A549 (cell line): ENCODE measurements at regions not wholly inside any gene's neighbourhood (a gene's known extent, or its start where the extent isn't known, plus 50 kb on each side); places are given as distances from the start of the nearest gene placed in this dataset.

ENCODE experiments used
- ATAC-seq, 2 experiments: fragments of 200-7000 bp in 1 of 2; fragments of >200 bp in 1 of 2; cut with Nextera tagmentation in 1 of 2; cut with Tn5 transposase in 1 of 2; 3 replicates each; pipeline versions ENCODE4 v1.8.0 to v1.9.1; 2018 to 2020; ENCODE audit warnings: mild to moderate bottlenecking in 1 of 2, moderate library complexity in 1 of 2
- CTCF ChIA-PET: fragments of 300-600 bp; sonication (Branson Sonifier 250); formaldehyde crosslinking; extraction: SDS; loops from one replicate; lab custom pipeline; 2021; ENCODE audit warnings: antibody characterized with exemption, inconsistent platforms; lab: Yijun Ruan, JAX
- POLR2A ChIA-PET: fragments of 350-600 bp; formaldehyde crosslinking; extraction: SDS; loops from one replicate; lab custom pipeline; 2021; ENCODE audit warnings: antibody characterized with exemption, inconsistent platforms; lab: Yijun Ruan, JAX
- DNase-seq, 2 experiments: peaks; one replicate each; pipeline versions ENCODE4 v3.0.0 to v3.0.0-alpha.2; 2011 to 2016; ENCODE audit warnings: low read depth in 1 of 2, low spot score in 1 of 2
- FAIRE-seq: peaks from 2 replicates; lab custom pipeline; 2011; peaks lifted over from hg19 to GRCh38; lab: Jason Lieb, UNC
- H3K27ac ChIP-seq, 2 experiments: fragments of >200 bp; sonication (Bioruptor Twin); formaldehyde crosslinking; 3 replicates each; pipeline ENCODE4 v1.5.1; 2016 to 2017
- H3K4me1 ChIP-seq: fragments of >200 bp; sonication (Bioruptor Twin); formaldehyde crosslinking; 3 replicates; pipeline ENCODE4 v1.6.1; 2016
- H3K4me2 ChIP-seq: fragments of >200 bp; sonication (Bioruptor Twin); formaldehyde crosslinking; 3 replicates; pipeline ENCODE4 v1.6.1; 2016
- H3K4me3 ChIP-seq: fragments of >200 bp; sonication (Bioruptor Twin); formaldehyde crosslinking; 3 replicates; pipeline ENCODE4 v1.5.1; 2016
- H3K9me3 ChIP-seq: fragments of >200 bp; sonication (Bioruptor Twin); formaldehyde crosslinking; 3 replicates; pipeline ENCODE4 v1.6.1; 2016
- BHLHE40 ChIP-seq: IDR thresholded peaks from 2 replicates; pipeline ENCODE4 v1.6.1; 2012; ENCODE audit warnings: low read depth, low read length, inconsistent platforms
- CHD2 ChIP-seq: fragments of 150-350 bp; IDR thresholded peaks from 2 replicates; pipeline ENCODE4 v1.6.1; 2014; ENCODE audit warnings: low read length; ENCODE audit not compliant: partially characterized antibody
- EHF ChIP-seq: fragments of 250-450 bp; sonication (Bioruptor Pico); IDR thresholded peaks from 2 replicates; pipeline ENCODE4 v1.5.0; 2020; ENCODE audit warnings: mild to moderate bottlenecking
- EHMT2 ChIP-seq: fragments of 200-600 bp; sonication (generic); IDR thresholded peaks from 2 replicates; pipeline ENCODE4 v1.6.1; 2016; ENCODE audit warnings: antibody characterized with exemption, low read depth, mild to moderate bottlenecking, moderate library complexity
- ESRRA ChIP-seq: fragments of 150-350 bp; IDR thresholded peaks from 2 replicates; pipeline ENCODE4 v1.6.1; 2014; ENCODE audit warnings: mild to moderate bottlenecking, low read length, borderline replicate concordance
- HOXA7 ChIP-seq: fragments of 250-450 bp; sonication (Bioruptor Pico); IDR thresholded peaks from 2 replicates; pipeline ENCODE4 v1.5.0; 2020; ENCODE audit warnings: mild to moderate bottlenecking, moderate library complexity
- JUN ChIP-seq, 2 experiments: fragments of >200 bp; sonication (Bioruptor Twin); formaldehyde crosslinking; IDR thresholded peaks; 2 replicates in 1 of 2; 3 replicates in 1 of 2; pipeline ENCODE4 v1.6.1; 2016 to 2017
- JUNB ChIP-seq: fragments of >200 bp; sonication (Bioruptor Twin); formaldehyde crosslinking; IDR thresholded peaks from 2 replicates; pipeline ENCODE4 v1.6.1; 2016
- MAZ ChIP-seq: fragments of 150-350 bp; IDR thresholded peaks from 2 replicates; pipeline ENCODE4 v1.6.1; 2014; ENCODE audit warnings: antibody characterized with exemption, low read depth, low read length, borderline replicate concordance
- NPAS2 ChIP-seq: fragments of 250-450 bp; sonication (Bioruptor Pico); IDR thresholded peaks from 2 replicates; pipeline ENCODE4 v1.8.0; 2022; ENCODE audit warnings: mild to moderate bottlenecking, moderate library complexity, borderline replicate concordance
- NR3C1 ChIP-seq: fragments of >200 bp; sonication (Bioruptor Twin); formaldehyde crosslinking; IDR thresholded peaks from 3 replicates; pipeline ENCODE4 v1.6.1; 2017
- POLR2AphosphoS2 ChIP-seq: conservative IDR thresholded peaks from 2 replicates; pipeline ENCODE4 v1.6.1; 2012; ENCODE audit warnings: low read length, improper control_type of control experiment, inconsistent platforms
- RFX5 ChIP-seq: fragments of 450-650 bp; IDR thresholded peaks from 2 replicates; pipeline ENCODE4 v1.7.1; 2014; ENCODE audit warnings: antibody characterized with exemption, mild to moderate bottlenecking, moderate library complexity
- TP53 ChIP-seq: fragments of 250-450 bp; sonication (Bioruptor Pico); IDR thresholded peaks from 2 replicates; pipeline ENCODE4 v1.5.0; 2021; ENCODE audit warnings: mild to moderate bottlenecking, moderate library complexity
- ZNF302 ChIP-seq: fragments of 250-450 bp; sonication (Bioruptor Pico); IDR thresholded peaks from 2 replicates; pipeline ENCODE4 v1.9.0; 2021; ENCODE audit warnings: inconsistent platforms, mild to moderate bottlenecking, moderate library complexity
- WGBS: methylation state at CpG from one replicate; pipeline ENCODE4 v1.1.6; 2017; ENCODE audit errors: missing lambda C conversion rate; 5-methylcytosine and 5-hydroxymethylcytosine counted together
- TF ChIP-seq, protein P1 (sequence below): fragments of 250-450 bp; sonication (Bioruptor Pico); IDR thresholded peaks from 2 replicates; pipeline ENCODE4 v1.5.0; 2021; ENCODE audit warnings: mild to moderate bottlenecking, moderate library complexity, borderline replicate concordance
- TF ChIP-seq, protein P2 (sequence below): fragments of >200 bp; sonication (Bioruptor Twin); formaldehyde crosslinking; IDR thresholded peaks from 3 replicates; pipeline ENCODE4 v1.6.1; 2016
- TF ChIP-seq, protein P3 (sequence below): IDR thresholded peaks from 2 replicates; pipeline ENCODE4 v1.6.1; 2012
- TF ChIP-seq, protein P4 (sequence below): IDR thresholded peaks from 2 replicates; pipeline ENCODE4 v1.6.1; 2012
- TF ChIP-seq, protein P5 (sequence below): fragments of 450-650 bp; IDR thresholded peaks from 2 replicates; pipeline ENCODE4 v1.6.1; 2014; ENCODE audit warnings: antibody characterized with exemption

DNA sequence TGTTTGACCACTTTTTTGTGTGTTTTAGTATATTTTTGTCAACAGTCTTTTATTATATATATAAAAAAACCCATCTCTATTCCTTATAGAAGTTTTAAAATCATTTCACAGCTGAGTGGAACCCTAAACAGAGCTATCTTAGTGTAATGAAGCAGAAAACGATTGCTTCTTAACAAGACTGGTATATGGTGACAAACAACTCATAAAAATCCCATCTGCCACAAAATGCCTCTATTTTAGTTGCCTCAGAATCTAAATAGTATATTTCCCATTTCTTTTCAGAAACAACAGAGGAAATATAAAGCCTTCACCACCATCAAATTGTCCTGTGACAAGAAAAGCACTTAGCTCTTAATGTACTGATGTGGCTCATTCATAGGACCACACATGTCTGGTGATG is 322.4 kb downstream of the ATP23 start:
- ChIA-PET CTCF (interaction anchor here (0.6 to 1.4 kb wide), 2 partner anchors 11 to 291 kb away, joined by 3 to 4 read pairs; no protein-coding TSS in a partner anchor), POLR2A (no interaction called here)
- Histone ChIP-seq H3K4me2 (no peak overlapping the region), H3K4me3 (no peak overlapping the region), H3K9me3 (no peaks in the 10 kb centered on the region), H3K4me1 (no peaks in the 10 kb centered on the region), H3K27ac (no peak overlapping the region)
- DNase-seq (no peak), FAIRE-seq (no peak), ATAC-seq (no peak)
- 15% methylated on average over 1 of the region's 1 CpG for WGBS
- no peak for TF ChIP-seq ZNF302 (CRISPR knock-in tag)
- no peak for TF ChIP-seq EHF (CRISPR knock-in tag)

DNA sequence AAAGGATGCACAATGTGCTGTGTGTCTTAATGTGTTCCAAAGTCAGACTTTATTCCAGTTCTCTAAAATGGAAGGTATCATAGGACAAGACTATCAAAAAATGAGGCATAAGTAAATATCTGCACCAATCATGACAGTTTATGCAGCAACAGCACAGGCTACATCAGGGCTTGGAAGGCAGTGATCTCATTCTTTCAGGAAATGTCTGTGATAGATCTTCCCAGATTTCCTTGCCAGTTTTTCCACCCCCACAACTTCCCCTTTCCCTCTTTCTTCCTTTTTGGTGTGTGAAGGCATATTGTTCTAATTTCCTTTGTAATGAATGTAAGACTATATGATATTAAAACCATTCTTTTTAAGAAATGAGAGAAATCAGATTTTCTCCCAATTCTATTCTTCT is 326.7 kb downstream of the ATP23 start:
- no peaks in the 10 kb centered on the region for H3K9me3 ChIP-seq
- no peak for ATAC-seq
- ChIA-PET CTCF (no interaction called here), POLR2A (no interaction called here)
- TF ChIP-seq RFX5 (no peak), POLR2AphosphoS2 (no peak), JUN (IDR thresholded peaks at IDR 0.05) (no peak), JUNB (no peak), MAZ (no peak), HOXA7 (CRISPR knock-in tag) (no peak), NR3C1 (no peak), BHLHE40 (no peak), TP53 (CRISPR knock-in tag) (no peak), EHMT2 (no peak), ESRRA (no peak)
- TF ChIP-seq, protein P1, sequence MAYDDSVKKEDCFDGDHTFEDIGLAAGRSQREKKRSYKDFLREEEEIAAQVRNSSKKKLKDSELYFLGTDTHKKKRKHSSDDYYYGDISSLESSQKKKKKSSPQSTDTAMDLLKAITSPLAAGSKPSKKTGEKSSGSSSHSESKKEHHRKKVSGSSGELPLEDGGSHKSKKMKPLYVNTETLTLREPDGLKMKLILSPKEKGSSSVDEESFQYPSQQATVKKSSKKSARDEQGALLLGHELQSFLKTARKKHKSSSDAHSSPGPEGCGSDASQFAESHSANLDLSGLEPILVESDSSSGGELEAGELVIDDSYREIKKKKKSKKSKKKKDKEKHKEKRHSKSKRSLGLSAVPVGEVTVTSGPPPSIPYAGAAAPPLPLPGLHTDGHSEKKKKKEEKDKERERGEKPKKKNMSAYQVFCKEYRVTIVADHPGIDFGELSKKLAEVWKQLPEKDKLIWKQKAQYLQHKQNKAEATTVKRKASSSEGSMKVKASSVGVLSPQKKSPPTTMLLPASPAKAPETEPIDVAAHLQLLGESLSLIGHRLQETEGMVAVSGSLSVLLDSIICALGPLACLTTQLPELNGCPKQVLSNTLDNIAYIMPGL (CRISPR knock-in tag): no peak
- TF ChIP-seq, protein P2, sequence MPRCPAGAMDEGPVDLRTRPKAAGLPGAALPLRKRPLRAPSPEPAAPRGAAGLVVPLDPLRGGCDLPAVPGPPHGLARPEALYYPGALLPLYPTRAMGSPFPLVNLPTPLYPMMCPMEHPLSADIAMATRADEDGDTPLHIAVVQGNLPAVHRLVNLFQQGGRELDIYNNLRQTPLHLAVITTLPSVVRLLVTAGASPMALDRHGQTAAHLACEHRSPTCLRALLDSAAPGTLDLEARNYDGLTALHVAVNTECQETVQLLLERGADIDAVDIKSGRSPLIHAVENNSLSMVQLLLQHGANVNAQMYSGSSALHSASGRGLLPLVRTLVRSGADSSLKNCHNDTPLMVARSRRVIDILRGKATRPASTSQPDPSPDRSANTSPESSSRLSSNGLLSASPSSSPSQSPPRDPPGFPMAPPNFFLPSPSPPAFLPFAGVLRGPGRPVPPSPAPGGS: no peak
- TF ChIP-seq, protein P3, sequence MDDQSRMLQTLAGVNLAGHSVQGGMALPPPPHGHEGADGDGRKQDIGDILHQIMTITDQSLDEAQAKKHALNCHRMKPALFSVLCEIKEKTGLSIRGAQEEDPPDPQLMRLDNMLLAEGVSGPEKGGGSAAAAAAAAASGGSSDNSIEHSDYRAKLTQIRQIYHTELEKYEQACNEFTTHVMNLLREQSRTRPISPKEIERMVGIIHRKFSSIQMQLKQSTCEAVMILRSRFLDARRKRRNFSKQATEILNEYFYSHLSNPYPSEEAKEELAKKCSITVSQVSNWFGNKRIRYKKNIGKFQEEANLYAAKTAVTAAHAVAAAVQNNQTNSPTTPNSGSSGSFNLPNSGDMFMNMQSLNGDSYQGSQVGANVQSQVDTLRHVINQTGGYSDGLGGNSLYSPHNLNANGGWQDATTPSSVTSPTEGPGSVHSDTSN: no peak
- H3K4me1 ChIP-seq: no peaks in the 10 kb centered on the region
- H3K27ac ChIP-seq: no peak overlapping the region
- no peak for DNase-seq
- H3K4me2 ChIP-seq: no peak overlapping the region
- FAIRE-seq: no peak
- H3K4me3 ChIP-seq: no peak overlapping the region

DNA sequence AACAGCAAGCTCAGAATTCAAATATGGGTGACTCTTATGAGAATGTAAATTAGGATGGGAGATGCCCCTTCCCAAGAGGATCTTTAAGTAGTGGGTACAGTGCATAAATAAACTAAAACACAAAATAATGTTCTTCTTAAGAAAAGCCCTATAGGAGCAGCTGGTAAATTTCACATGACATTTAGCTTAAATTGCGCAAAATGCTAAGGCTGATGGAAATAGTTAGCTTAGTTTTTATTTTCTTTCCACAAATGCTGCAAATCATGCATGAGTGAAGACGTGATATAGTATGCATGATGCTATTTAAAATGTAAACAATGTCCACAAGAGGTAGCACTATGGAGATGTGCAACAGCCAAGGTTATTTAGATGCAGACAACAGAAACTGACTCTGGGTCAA is 328.1 kb downstream of the ATP23 start:
- POLR2A ChIA-PET: no interaction called here

More for the DNA sequence above, 328.1 kb downstream of the ATP23 start:
- no peaks in the 10 kb centered on the region for H3K9me3 ChIP-seq
- H3K4me3 ChIP-seq: no peak overlapping the region
- no peak for DNase-seq
- H3K4me1 ChIP-seq: no peaks in the 10 kb centered on the region
- no peak overlapping the region for H3K27ac ChIP-seq
- TF ChIP-seq, protein P4, sequence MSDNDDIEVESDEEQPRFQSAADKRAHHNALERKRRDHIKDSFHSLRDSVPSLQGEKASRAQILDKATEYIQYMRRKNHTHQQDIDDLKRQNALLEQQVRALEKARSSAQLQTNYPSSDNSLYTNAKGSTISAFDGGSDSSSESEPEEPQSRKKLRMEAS: no peak
- TF ChIP-seq, protein P5, sequence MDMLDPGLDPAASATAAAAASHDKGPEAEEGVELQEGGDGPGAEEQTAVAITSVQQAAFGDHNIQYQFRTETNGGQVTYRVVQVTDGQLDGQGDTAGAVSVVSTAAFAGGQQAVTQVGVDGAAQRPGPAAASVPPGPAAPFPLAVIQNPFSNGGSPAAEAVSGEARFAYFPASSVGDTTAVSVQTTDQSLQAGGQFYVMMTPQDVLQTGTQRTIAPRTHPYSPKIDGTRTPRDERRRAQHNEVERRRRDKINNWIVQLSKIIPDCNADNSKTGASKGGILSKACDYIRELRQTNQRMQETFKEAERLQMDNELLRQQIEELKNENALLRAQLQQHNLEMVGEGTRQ: no peak
- TF ChIP-seq CHD2 (no peak), NPAS2 (no peak)
- no peak for FAIRE-seq
- no peak overlapping the region for H3K4me2 ChIP-seq
- ATAC-seq: no peak
- 51% methylated on average over 2 of the region's 2 CpGs for WGBS
- CTCF ChIA-PET: interaction anchor here (1.0 kb wide), 1 partner anchor 881 kb away, joined by 3 read pairs; no protein-coding TSS in a partner anchor
